Loucy (cell line): ENCODE measurements at regions not wholly inside any gene's neighbourhood (a gene's known extent, or its start where the extent isn't known, plus 50 kb on each side); places are given as distances from the start of the nearest gene placed in this dataset.
"Not testable (repeated sequence)": the region's sequence is repeated elsewhere in the genome, so short reads cannot be mapped to it uniquely, and the experiment has no call there.

Experiments
- H2AFZ ChIP-seq: fragments of 200-600 bp; sonication (generic); 2 replicates; pipeline ENCODE4 v1.6.0; 2016; ENCODE audit warnings: antibody characterized with exemption, mild to moderate bottlenecking, low read length, moderate library complexity
- H3F3A ChIP-seq: fragments of 200-600 bp; 2 replicates; pipeline ENCODE4 v1.6.0; 2016; ENCODE audit warnings: antibody characterized with exemption, low read depth, mild to moderate bottlenecking
- H3K27me3 ChIP-seq: fragments of 200-600 bp; sonication (generic); 2 replicates; pipeline ENCODE4 v1.6.1; 2014; ENCODE audit warnings: low read length, mild to moderate bottlenecking; ENCODE audit not compliant: insufficient read depth, poor library complexity, severe bottlenecking
- H3K36me3 ChIP-seq: fragments of 200-600 bp; sonication (generic); 2 replicates; pipeline ENCODE4 v1.6.1; 2016; ENCODE audit warnings: low read length; ENCODE audit not compliant: insufficient read depth
- H3K4me1 ChIP-seq: fragments of 200-600 bp; sonication (generic); 2 replicates; pipeline ENCODE4 v1.5.1; 2014; ENCODE audit warnings: low read length, mild to moderate bottlenecking; ENCODE audit not compliant: insufficient read depth, poor library complexity, severe bottlenecking
- H3K4me2 ChIP-seq: fragments of 200-600 bp; sonication (generic); 2 replicates; pipeline ENCODE4 v1.6.0; 2014; ENCODE audit warnings: antibody characterized with exemption, low read length, low read depth, mild to moderate bottlenecking; ENCODE audit not compliant: poor library complexity, severe bottlenecking
- H3K4me3 ChIP-seq: fragments of 200-600 bp; sonication (generic); 2 replicates; pipeline ENCODE4 v1.5.1; 2014; ENCODE audit warnings: low read length, mild to moderate bottlenecking, mixed read lengths; ENCODE audit not compliant: poor library complexity, severe bottlenecking
- H3K79me2 ChIP-seq: fragments of 200-600 bp; sonication (generic); 2 replicates; pipeline ENCODE4 v1.6.1; 2014; ENCODE audit warnings: low read length; ENCODE audit not compliant: insufficient read depth
- H3K9ac ChIP-seq: fragments of 200-600 bp; sonication (generic); 2 replicates; pipeline ENCODE4 v1.6.0; 2014; ENCODE audit warnings: mild to moderate bottlenecking, low read depth, low read length, moderate library complexity; ENCODE audit not compliant: poor library complexity, severe bottlenecking
- H3K9me2 ChIP-seq: fragments of 200-600 bp; sonication (generic); replicated peaks from 2 replicates; pipeline ENCODE4 v1.6.1; 2016; ENCODE audit warnings: low read depth, low read length, mixed read lengths
- H3K9me3 ChIP-seq: fragments of 200-600 bp; sonication (generic); 2 replicates; pipeline ENCODE4 v1.6.1; 2014; ENCODE audit warnings: mild to moderate bottlenecking, antibody characterized with exemption, low read length, low read depth; ENCODE audit not compliant: insufficient read depth
- H4K20me1 ChIP-seq: fragments of 200-600 bp; sonication (generic); 2 replicates; pipeline ENCODE4 v1.6.0; 2014; ENCODE audit warnings: antibody characterized with exemption, low read length, mild to moderate bottlenecking; ENCODE audit not compliant: insufficient read depth, poor library complexity, severe bottlenecking
- EZH2phosphoT487 ChIP-seq: fragments of 200-600 bp; IDR thresholded peaks from 2 replicates; pipeline ENCODE4 v1.6.1; 2018; ENCODE audit warnings: antibody characterized with exemption, mild to moderate bottlenecking, moderate library complexity, borderline replicate concordance
- TF ChIP-seq, protein P1 (sequence below): fragments of 200-600 bp; sonication (generic); conservative IDR thresholded peaks from 2 replicates; pipeline ENCODE4 v1.5.1; 2014; ENCODE audit warnings: mild to moderate bottlenecking, antibody characterized with exemption, low read length

DNA sequence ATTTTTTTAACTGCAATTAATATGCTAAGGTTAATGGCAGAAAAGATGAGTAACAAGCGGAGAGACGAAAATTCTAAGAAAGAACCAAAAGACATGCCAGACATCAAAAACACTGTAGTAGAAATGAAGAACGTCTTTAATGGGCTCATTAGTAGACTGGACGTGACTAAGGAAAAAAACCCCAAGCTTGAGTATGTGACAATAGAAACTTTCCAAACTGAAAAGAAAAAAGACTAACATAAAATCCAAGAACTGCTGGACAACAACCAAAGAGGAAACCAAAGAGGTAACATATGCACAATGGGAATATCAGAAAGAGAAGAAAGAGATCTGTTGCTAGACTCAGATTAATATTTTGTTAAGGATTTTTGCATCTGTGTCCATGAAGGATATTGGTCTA, 94.6 kb upstream of the SETMAR start:
- H3K4me3 ChIP-seq, result no peak overlapping the region
- no peak overlapping the region for H2AFZ ChIP-seq
- H3K36me3 ChIP-seq, result no peaks in the 10 kb centered on the region
- no peak for TF ChIP-seq EZH2phosphoT487
- TF ChIP-seq, protein P1, sequence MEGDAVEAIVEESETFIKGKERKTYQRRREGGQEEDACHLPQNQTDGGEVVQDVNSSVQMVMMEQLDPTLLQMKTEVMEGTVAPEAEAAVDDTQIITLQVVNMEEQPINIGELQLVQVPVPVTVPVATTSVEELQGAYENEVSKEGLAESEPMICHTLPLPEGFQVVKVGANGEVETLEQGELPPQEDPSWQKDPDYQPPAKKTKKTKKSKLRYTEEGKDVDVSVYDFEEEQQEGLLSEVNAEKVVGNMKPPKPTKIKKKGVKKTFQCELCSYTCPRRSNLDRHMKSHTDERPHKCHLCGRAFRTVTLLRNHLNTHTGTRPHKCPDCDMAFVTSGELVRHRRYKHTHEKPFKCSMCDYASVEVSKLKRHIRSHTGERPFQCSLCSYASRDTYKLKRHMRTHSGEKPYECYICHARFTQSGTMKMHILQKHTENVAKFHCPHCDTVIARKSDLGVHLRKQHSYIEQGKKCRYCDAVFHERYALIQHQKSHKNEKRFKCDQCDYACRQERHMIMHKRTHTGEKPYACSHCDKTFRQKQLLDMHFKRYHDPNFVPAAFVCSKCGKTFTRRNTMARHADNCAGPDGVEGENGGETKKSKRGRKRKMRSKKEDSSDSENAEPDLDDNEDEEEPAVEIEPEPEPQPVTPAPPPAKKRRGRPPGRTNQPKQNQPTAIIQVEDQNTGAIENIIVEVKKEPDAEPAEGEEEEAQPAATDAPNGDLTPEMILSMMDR, result no peak
- H4K20me1 ChIP-seq, result no peaks in the 10 kb centered on the region
- H3K79me2 ChIP-seq, result no peaks in the 10 kb centered on the region
- H3K4me2 ChIP-seq, result no peak overlapping the region
- no peaks in the 10 kb centered on the region for H3F3A ChIP-seq
- H3K4me1 ChIP-seq, result no peaks in the 10 kb centered on the region
- H3K27me3 ChIP-seq, result no peaks in the 10 kb centered on the region
- H3K9ac ChIP-seq, result no peak overlapping the region
- H3K9me3 ChIP-seq, result no peaks in the 10 kb centered on the region
- H3K9me2 ChIP-seq, result no peaks in the 10 kb centered on the region

DNA sequence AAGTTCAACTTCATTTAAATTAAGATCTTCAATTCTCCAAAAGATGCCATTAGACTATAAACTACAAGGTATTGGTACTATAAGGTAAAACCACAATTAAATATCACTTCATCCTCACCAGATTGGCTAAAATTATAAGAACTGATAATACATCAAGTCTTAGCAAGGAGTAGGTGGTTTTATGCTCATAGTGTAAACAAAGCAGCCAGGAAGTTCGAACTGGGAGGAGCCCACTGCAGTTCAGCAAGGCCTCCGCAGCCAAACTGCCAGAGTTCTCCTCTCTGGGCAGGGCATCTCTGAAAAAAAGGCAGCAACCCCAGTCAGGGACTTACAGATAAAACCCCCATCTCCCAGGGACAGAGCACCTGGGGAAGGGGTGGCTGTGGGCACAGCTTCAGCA, 91.6 kb upstream of the SETMAR start:
- no peaks in the 10 kb centered on the region for H3K4me1 ChIP-seq
- no peaks in the 10 kb centered on the region for H3K27me3 ChIP-seq
- no peaks in the 10 kb centered on the region for H3K9me2 ChIP-seq
- no peak overlapping the region for H2AFZ ChIP-seq
- H3K4me2 ChIP-seq, result no peak overlapping the region
- no peaks in the 10 kb centered on the region for H3F3A ChIP-seq
- H3K36me3 ChIP-seq, result no peaks in the 10 kb centered on the region
- H3K9me3 ChIP-seq, result no peaks in the 10 kb centered on the region
- TF ChIP-seq, protein P1, result no peak
- TF ChIP-seq EZH2phosphoT487, result no peak
- no peak overlapping the region for H3K9ac ChIP-seq
- no peaks in the 10 kb centered on the region for H3K79me2 ChIP-seq
- no peaks in the 10 kb centered on the region for H4K20me1 ChIP-seq
- H3K4me3 ChIP-seq, result no peak overlapping the region

DNA sequence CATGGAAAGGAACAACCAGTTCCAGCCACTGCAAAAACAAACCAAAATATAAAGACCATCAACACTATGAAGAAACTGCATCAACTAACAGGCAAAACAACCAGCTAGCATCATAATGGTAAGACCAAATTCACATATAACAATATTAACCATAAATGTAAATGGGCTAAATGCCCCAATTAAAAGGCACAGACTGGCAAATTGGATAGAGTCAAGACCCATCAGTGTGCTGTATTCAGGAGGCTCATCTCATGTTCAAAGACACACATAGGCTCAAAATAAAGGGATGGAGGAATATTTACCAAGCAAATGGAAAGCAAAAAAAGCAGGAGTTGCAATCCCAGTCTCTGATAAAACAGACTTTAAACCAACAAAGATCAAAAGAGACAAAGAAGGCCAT, 89.7 kb upstream of the SETMAR start:
- not testable (repeated sequence) for H3F3A ChIP-seq, H3K79me2 ChIP-seq, H2AFZ ChIP-seq, H3K4me2 ChIP-seq, H3K9me3 ChIP-seq, H3K36me3 ChIP-seq, H3K4me1 ChIP-seq, H4K20me1 ChIP-seq, H3K9ac ChIP-seq, H3K9me2 ChIP-seq, H3K27me3 ChIP-seq, H3K4me3 ChIP-seq

DNA sequence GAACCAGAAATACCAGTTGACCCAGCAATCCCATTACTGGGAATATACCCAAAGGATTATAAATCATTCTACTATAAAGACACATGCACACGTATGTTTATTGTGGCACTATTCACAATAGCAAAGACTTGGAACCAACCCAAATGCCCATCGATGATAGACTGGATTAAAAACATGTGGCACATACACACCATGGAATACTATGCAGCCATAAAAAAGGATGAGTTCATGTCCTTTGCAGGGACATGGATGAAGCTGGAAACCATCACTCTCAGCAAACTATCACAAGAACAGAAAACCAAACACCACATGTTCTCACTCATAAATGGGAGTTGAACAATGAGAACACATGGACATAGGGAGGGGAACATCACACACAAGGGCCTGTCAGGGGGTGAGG, 86.2 kb upstream of the SETMAR start:
- H2AFZ ChIP-seq, H3K79me2 ChIP-seq, H3K36me3 ChIP-seq, H3K4me1 ChIP-seq, H4K20me1 ChIP-seq, H3K4me2 ChIP-seq, H3K9me3 ChIP-seq, H3F3A ChIP-seq, H3K9me2 ChIP-seq, H3K9ac ChIP-seq, H3K4me3 ChIP-seq, H3K27me3 ChIP-seq: not testable (repeated sequence)
